HepG2 (cell line): ENCODE measurements at regions not wholly inside any gene's neighbourhood (a gene's known extent, or its start where the extent isn't known, plus 50 kb on each side); places are given as distances from the start of the nearest gene placed in this dataset.

ENCODE experiments used
- ETV6 ChIP-seq: sonication (generic); formaldehyde crosslinking; conservative IDR thresholded peaks from 2 replicates; pipeline ENCODE4 v1.4.0; 2020; ENCODE audit warnings: missing genetic modification reagents
- MTA1 ChIP-seq: sonication (generic); formaldehyde crosslinking; IDR thresholded peaks from 2 replicates; pipeline ENCODE4 v1.4.0; 2020; ENCODE audit warnings: missing genetic modification reagents, mild to moderate bottlenecking, borderline replicate concordance
- PAX8 ChIP-seq: sonication (generic); formaldehyde crosslinking; IDR thresholded peaks from 2 replicates; pipeline ENCODE4 v1.8.0; 2022; ENCODE audit warnings: mild to moderate bottlenecking, missing genetic modification reagents, borderline replicate concordance
- RXRA ChIP-seq: sonication (generic); formaldehyde crosslinking; IDR thresholded peaks from 2 replicates; pipeline ENCODE4 v1.5.1; 2020; ENCODE audit warnings: missing genetic modification reagents
- TCF7 ChIP-seq: sonication (generic); IDR thresholded peaks from 2 replicates; pipeline ENCODE4 v1.6.1; 2016; ENCODE audit warnings: antibody characterized with exemption, low read depth
- U2AF2 ChIP-seq: fragments of 200-400 bp; formaldehyde crosslinking; IDR thresholded peaks from 2 replicates; pipeline ENCODE4 v1.6.1; 2017; ENCODE audit warnings: low read depth, mild to moderate bottlenecking, low read length
- ZFP41 ChIP-seq: sonication (generic); formaldehyde crosslinking; IDR thresholded peaks from 2 replicates; pipeline ENCODE4 v1.4.0; 2020; ENCODE audit warnings: mild to moderate bottlenecking, missing genetic modification reagents, borderline replicate concordance
- ZNF30 ChIP-seq: sonication (generic); formaldehyde crosslinking; IDR thresholded peaks from 2 replicates; pipeline ENCODE4 v1.5.0; 2020; ENCODE audit warnings: mild to moderate bottlenecking, missing genetic modification reagents
- ZNF317 ChIP-seq: sonication (generic); formaldehyde crosslinking; IDR thresholded peaks from 2 replicates; pipeline ENCODE4 v1.5.0; 2020; ENCODE audit warnings: mild to moderate bottlenecking, missing genetic modification reagents
- ZNF34 ChIP-seq: sonication (generic); formaldehyde crosslinking; IDR thresholded peaks from 2 replicates; pipeline ENCODE4 v1.4.0; 2020; ENCODE audit warnings: mild to moderate bottlenecking, missing genetic modification reagents, borderline replicate concordance
- ZNF510 ChIP-seq: sonication (generic); formaldehyde crosslinking; IDR thresholded peaks from 2 replicates; pipeline ENCODE4 v1.4.0; 2020; ENCODE audit warnings: low read depth, mild to moderate bottlenecking, missing genetic modification reagents
- ZNF563 ChIP-seq: sonication (generic); formaldehyde crosslinking; IDR thresholded peaks from 2 replicates; pipeline ENCODE4 v1.8.0; 2022; ENCODE audit warnings: mild to moderate bottlenecking, moderate library complexity, missing genetic modification reagents
- ZNF644 ChIP-seq: IDR thresholded peaks from 2 replicates; pipeline ENCODE4 v1.6.1; 2016; ENCODE audit warnings: low read depth
- ZNF75D ChIP-seq: sonication (generic); formaldehyde crosslinking; IDR thresholded peaks from 2 replicates; pipeline ENCODE4 v1.8.1; 2023; ENCODE audit warnings: missing genetic modification reagents, mild to moderate bottlenecking, borderline replicate concordance
- TF ChIP-seq, protein P1 (sequence below), 2 experiments: sonication (generic) in 1 of 2; formaldehyde crosslinking in 1 of 2; IDR thresholded peaks; 2 replicates each; pipeline versions ENCODE4 v1.4.0 to v1.6.1; 2016 to 2020; ENCODE audit warnings: borderline replicate concordance in 1 of 2, low read depth in 1 of 2, mild to moderate bottlenecking in 1 of 2, missing genetic modification reagents in 1 of 2
- TF ChIP-seq, protein P2 (sequence below): IDR thresholded peaks from 2 replicates; pipeline ENCODE4 v1.6.1; 2012; ENCODE audit warnings: low read depth, low read length, improper control_type of control experiment
- TF ChIP-seq, protein P3 (sequence below): sonication (generic); formaldehyde crosslinking; IDR thresholded peaks from 2 replicates; pipeline ENCODE4 v1.4.0; 2020; ENCODE audit warnings: missing genetic modification reagents
- TF ChIP-seq, protein P4 (sequence below): IDR thresholded peaks from 2 replicates; pipeline ENCODE4 v1.4.0; 2020; ENCODE audit warnings: mild to moderate bottlenecking, missing genetic modification reagents

DNA sequence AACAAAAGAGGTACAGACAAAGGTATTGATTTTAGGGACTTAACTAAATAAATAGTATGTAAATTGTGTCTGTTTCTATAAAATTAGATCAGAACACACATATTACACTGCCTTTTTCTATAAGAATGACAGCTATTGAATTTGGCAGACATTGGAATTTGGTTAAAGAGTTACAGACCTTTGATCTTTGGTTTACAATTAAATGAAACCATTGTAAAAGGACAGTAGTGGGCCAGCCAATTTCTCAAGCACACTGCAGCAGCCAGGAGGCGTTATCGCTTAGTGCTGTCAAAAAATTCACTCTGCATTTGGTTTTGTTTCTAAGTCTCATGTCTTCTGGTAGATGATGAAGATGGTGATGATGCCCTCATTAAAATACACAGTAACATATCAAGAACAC is 175.9 kb downstream of the NR4A2 start (continued):
- TF ChIP-seq, protein P1, sequence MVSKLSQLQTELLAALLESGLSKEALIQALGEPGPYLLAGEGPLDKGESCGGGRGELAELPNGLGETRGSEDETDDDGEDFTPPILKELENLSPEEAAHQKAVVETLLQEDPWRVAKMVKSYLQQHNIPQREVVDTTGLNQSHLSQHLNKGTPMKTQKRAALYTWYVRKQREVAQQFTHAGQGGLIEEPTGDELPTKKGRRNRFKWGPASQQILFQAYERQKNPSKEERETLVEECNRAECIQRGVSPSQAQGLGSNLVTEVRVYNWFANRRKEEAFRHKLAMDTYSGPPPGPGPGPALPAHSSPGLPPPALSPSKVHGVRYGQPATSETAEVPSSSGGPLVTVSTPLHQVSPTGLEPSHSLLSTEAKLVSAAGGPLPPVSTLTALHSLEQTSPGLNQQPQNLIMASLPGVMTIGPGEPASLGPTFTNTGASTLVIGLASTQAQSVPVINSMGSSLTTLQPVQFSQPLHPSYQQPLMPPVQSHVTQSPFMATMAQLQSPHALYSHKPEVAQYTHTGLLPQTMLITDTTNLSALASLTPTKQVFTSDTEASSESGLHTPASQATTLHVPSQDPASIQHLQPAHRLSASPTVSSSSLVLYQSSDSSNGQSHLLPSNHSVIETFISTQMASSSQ (IDR thresholded peaks at IDR 0.05; ENCODE audit: low read depth): peak; percentile 43; the same call in 1 of the 2 replicates
- TF ChIP-seq, protein P1 (CRISPR knock-in tag; IDR thresholded peaks at IDR 0.05; ENCODE audit: borderline replicate concordance): no peak; the same call in 1 of the 2 replicates
- TF ChIP-seq ZFP41 (CRISPR knock-in tag): no peak
- TF ChIP-seq ZNF30 (CRISPR knock-in tag): no peak
- TF ChIP-seq U2AF2: no peak
- TF ChIP-seq, protein P2, sequence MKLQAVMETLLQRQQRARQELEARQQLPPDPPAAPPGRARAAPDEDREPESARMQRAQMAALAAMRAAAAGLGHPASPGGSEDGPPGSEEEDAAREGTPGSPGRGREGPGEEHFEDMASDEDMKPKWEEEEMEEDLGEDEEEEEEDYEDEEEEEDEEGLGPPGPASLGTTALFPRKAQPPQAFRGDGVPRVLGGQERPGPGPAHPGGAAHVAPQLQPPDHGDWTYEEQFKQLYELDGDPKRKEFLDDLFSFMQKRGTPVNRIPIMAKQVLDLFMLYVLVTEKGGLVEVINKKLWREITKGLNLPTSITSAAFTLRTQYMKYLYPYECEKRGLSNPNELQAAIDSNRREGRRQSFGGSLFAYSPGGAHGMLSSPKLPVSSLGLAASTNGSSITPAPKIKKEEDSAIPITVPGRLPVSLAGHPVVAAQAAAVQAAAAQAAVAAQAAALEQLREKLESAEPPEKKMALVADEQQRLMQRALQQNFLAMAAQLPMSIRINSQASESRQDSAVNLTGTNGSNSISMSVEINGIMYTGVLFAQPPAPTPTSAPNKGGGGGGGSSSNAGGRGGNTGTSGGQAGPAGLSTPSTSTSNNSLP: 0 out of 2 replicates have a peak, but pooled peaks have one; percentile 50
- TF ChIP-seq ZNF317 (CRISPR knock-in tag): peak; percentile 97
- 0 out of 2 replicates have a peak, but pooled peaks have one; percentile 25 for TF ChIP-seq TCF7
- TF ChIP-seq, protein P3, sequence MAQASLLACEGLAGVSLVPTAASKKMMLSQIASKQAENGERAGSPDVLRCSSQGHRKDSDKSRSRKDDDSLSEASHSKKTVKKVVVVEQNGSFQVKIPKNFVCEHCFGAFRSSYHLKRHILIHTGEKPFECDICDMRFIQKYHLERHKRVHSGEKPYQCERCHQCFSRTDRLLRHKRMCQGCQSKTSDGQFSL: no peak
- no peak for TF ChIP-seq ZNF75D (CRISPR knock-in tag)
- TF ChIP-seq PAX8 (CRISPR knock-in tag): no peak
- TF ChIP-seq, protein P4, sequence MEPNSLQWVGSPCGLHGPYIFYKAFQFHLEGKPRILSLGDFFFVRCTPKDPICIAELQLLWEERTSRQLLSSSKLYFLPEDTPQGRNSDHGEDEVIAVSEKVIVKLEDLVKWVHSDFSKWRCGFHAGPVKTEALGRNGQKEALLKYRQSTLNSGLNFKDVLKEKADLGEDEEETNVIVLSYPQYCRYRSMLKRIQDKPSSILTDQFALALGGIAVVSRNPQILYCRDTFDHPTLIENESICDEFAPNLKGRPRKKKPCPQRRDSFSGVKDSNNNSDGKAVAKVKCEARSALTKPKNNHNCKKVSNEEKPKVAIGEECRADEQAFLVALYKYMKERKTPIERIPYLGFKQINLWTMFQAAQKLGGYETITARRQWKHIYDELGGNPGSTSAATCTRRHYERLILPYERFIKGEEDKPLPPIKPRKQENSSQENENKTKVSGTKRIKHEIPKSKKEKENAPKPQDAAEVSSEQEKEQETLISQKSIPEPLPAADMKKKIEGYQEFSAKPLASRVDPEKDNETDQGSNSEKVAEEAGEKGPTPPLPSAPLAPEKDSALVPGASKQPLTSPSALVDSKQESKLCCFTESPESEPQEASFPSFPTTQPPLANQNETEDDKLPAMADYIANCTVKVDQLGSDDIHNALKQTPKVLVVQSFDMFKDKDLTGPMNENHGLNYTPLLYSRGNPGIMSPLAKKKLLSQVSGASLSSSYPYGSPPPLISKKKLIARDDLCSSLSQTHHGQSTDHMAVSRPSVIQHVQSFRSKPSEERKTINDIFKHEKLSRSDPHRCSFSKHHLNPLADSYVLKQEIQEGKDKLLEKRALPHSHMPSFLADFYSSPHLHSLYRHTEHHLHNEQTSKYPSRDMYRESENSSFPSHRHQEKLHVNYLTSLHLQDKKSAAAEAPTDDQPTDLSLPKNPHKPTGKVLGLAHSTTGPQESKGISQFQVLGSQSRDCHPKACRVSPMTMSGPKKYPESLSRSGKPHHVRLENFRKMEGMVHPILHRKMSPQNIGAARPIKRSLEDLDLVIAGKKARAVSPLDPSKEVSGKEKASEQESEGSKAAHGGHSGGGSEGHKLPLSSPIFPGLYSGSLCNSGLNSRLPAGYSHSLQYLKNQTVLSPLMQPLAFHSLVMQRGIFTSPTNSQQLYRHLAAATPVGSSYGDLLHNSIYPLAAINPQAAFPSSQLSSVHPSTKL (CRISPR knock-in tag): peak; percentile 31; the same call in 1 of the 2 replicates
- TF ChIP-seq ZNF510 (CRISPR knock-in tag): no peak
- no peak for TF ChIP-seq ZNF644 (CRISPR knock-in tag)
- no peak for TF ChIP-seq ZNF34 (CRISPR knock-in tag)
- no peak for TF ChIP-seq RXRA (CRISPR knock-in tag)
- TF ChIP-seq MTA1 (CRISPR knock-in tag): no peak
- no peak for TF ChIP-seq ETV6 (CRISPR knock-in tag)
- no peak for TF ChIP-seq ZNF563 (CRISPR knock-in tag)
